ENCODE measurements at regions not wholly inside any gene's neighbourhood (a gene's known extent, or its start where the extent isn't known, plus 50 kb on each side); places are given as distances from the start of the nearest gene placed in this dataset.

DNA sequence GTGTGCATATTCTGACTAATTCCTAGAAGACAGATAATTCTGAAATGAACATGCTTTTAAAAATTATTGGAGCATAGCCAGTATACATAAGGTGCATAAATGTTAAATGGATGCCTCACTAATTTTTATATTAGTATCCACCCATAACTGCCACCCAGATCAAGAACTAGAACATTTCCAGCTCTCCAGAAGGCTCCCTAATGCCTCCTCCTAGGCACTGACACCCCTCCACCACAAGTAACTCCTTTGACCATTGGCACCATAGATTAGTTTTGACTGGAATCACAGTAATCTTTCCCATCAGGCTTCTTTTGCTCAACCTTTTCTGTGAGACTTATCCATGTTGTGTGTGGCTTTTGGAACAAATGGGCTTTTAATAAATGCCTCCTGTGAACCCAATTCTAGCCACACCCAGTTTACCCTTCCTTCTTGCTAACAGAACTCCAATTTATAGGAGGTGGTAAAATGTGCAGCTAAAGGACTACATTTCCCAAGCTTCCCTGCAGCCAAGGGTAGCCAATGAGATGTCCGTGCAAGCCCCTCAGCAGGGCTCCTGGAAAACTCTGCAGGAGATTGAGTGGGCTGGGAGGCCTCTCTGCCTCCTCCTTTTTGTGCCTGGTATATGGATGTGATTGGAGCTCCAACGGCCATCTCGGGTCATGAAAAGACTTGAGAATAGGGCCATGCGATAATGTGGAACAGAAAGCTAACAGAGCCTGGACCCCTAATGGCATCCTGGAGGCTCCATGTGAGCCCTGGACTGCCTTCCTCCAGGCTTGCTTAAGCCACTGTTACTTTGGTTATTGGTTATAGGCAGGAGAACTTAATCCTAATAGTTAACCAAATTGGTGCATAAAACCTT, 322.6 kb upstream of the TLE3 start:
- TF ChIP-seq, protein P1, sequence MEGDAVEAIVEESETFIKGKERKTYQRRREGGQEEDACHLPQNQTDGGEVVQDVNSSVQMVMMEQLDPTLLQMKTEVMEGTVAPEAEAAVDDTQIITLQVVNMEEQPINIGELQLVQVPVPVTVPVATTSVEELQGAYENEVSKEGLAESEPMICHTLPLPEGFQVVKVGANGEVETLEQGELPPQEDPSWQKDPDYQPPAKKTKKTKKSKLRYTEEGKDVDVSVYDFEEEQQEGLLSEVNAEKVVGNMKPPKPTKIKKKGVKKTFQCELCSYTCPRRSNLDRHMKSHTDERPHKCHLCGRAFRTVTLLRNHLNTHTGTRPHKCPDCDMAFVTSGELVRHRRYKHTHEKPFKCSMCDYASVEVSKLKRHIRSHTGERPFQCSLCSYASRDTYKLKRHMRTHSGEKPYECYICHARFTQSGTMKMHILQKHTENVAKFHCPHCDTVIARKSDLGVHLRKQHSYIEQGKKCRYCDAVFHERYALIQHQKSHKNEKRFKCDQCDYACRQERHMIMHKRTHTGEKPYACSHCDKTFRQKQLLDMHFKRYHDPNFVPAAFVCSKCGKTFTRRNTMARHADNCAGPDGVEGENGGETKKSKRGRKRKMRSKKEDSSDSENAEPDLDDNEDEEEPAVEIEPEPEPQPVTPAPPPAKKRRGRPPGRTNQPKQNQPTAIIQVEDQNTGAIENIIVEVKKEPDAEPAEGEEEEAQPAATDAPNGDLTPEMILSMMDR (IDR thresholded peaks at IDR 0.05) = no peak
- H3K27ac ChIP-seq = no peak overlapping the region
- H3K4me1 ChIP-seq = peaks cover 0 to 4% of the 10 kb centered on the region in 2 donors
- no peak overlapping the region for H3K4me3 ChIP-seq
- DNase-seq = no peak
- H3K9me3 ChIP-seq = no peaks in the 10 kb centered on the region
- intact Hi-C loops (cut with DNase I) = no loop called here
- peaks cover 0 to 6% of the 10 kb centered on the region in 2 donors for H3K27me3 ChIP-seq
- ATAC-seq = no peak
- H3K36me3 ChIP-seq = no peaks in the 10 kb centered on the region

DNA sequence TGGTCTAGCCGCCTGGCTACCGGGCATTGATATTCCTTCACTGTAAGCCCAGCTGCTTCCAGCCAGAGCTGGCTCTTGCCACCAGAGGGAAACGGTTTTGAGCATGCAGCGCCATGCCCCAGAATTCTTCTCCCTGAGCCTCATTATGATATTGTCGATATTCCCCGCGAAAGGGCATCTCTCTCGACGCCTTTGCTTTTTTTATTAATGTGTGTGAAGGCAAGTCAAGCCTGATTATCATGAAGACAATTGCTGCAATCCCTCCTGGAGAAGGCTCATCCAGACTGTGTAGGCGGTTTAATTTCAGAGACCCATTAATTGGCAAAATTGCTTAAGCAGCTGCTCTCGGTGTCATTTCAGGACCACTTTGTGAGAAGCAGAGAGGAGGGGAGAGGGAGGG, 321.2 kb upstream of the TLE3 start:
- DNase-seq (no peak), ATAC-seq (no peak)
- TF ChIP-seq, protein P1 (IDR thresholded peaks at IDR 0.05) = no peak
- Histone ChIP-seq H3K27me3 (peaks cover 0 to 6% of the 10 kb centered on the region in 2 donors), H3K27ac (no peak overlapping the region), H3K4me1 (no peaks in the 10 kb centered on the region), H3K9me3 (no peaks in the 10 kb centered on the region), H3K36me3 (no peaks in the 10 kb centered on the region), H3K4me3 (no peak overlapping the region)
- intact Hi-C loops (cut with DNase I) = no loop called here

DNA sequence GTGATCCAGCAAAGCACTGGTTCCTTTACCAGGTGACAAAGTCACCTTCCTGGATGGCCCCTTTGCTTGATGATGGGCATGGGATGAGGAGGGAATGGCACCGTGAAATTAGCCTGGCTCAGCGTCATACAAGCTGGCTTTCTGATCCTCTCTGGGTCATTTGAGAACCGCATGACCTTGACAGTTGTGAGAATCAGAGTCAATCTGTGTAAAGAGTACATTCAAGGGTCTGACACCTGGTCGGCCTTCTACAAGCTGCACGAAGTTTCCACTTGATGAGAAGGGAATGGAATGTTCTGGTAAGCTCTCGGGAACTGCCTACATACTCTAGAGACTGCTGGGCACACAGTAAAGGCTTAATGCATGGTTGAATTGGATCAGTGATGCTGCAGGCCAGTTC, 319.8 kb upstream of the TLE3 start:
- no peak overlapping the region for H3K27ac ChIP-seq
- no peak overlapping the region for H3K4me3 ChIP-seq
- ATAC-seq = no peak
- H3K9me3 ChIP-seq = no peaks in the 10 kb centered on the region
- intact Hi-C loops (cut with DNase I) = no loop called here
- H3K36me3 ChIP-seq = no peaks in the 10 kb centered on the region
- TF ChIP-seq, protein P1 (IDR thresholded peaks at IDR 0.05) = no peak
- no peaks in the 10 kb centered on the region for H3K4me1 ChIP-seq
- DNase-seq = no peak
- H3K27me3 ChIP-seq = peaks cover 0 to 6% of the 10 kb centered on the region in 2 donors

DNA sequence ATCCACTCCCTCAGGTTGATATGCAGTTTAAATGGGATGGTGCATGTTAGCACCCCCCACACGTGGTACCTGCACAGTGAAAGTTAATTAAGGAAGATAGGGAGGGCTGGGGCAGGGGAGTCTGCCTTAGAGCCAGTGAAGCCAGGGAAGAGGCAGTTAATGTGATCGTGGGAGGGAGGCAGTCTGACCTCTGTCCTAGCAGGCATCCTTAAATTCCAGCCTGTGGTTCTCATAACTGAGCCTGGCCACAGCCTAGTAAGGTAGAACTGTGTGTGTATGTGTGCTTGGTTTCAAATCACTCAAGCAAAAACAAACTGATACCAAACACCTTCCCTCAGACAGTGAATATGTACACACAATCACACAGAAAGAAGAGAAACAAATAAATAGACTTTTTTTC, 319.1 kb upstream of the TLE3 start:
- H3K4me3 ChIP-seq = no peak overlapping the region
- H3K27me3 ChIP-seq = peaks cover 0 to 6% of the 10 kb centered on the region in 2 donors
- intact Hi-C loops (cut with DNase I) = no loop called here
- no peaks in the 10 kb centered on the region for H3K4me1 ChIP-seq
- TF ChIP-seq, protein P1 (IDR thresholded peaks at IDR 0.05) = no peak
- ATAC-seq (no peak), DNase-seq (no peak)
- no peaks in the 10 kb centered on the region for H3K36me3 ChIP-seq
- H3K27ac ChIP-seq = no peak overlapping the region
- no peaks in the 10 kb centered on the region for H3K9me3 ChIP-seq

DNA sequence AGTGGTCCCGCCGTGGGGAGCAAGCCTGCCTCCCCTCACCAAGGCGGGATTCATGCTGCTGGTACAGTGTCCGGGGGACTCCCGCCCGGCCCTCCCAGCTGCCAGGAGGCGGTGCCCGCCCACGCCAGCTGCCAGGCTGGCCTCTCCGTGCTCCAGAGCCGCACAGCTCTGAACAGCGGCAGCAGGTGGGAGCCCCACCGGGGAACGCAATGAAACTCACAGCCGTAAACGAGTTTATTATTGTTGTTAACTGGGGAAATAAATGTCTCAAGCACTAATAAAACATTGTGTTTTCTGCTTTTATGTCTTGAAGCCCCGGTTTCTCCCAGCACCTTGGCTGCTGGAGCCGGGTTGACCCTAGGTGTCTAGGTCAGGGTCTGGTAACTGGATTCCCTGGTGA, 317.7 kb upstream of the TLE3 start:
- H3K9me3 ChIP-seq = no peaks in the 10 kb centered on the region
- TF ChIP-seq, protein P1 (IDR thresholded peaks at IDR 0.05) = no peak
- ATAC-seq (no peak), DNase-seq (no peak)
- H3K36me3 ChIP-seq = no peaks in the 10 kb centered on the region
- no peaks in the 10 kb centered on the region for H3K4me1 ChIP-seq
- intact Hi-C loops (cut with DNase I) = no loop called here
- H3K27ac ChIP-seq = no peak overlapping the region
- H3K4me3 ChIP-seq = no peak overlapping the region
- peaks cover 0 to 6% of the 10 kb centered on the region in 2 donors for H3K27me3 ChIP-seq
